H9 (cell line): ENCODE measurements at regions not wholly inside any gene's neighbourhood (a gene's known extent, or its start where the extent isn't known, plus 50 kb on each side); places are given as distances from the start of the nearest gene placed in this dataset.

Experiments
- DNase-seq: peaks from one replicate; pipeline ENCODE4 v3.0.0-alpha.2; 2017
- H2AFZ ChIP-seq: one replicate; pipeline ENCODE4 v1.6.1; 2013; ENCODE audit warnings: mild to moderate bottlenecking, low read length, control low read depth, moderate library complexity
- H2AK5ac ChIP-seq: 2 replicates; pipeline ENCODE4 v1.6.1; 2013; ENCODE audit warnings: low read length, control low read depth, mixed read lengths; ENCODE audit not compliant: insufficient read length
- H2BK120ac ChIP-seq: one replicate; pipeline ENCODE4 v1.6.1; 2013; ENCODE audit warnings: low read depth, mild to moderate bottlenecking, low read length, control low read depth, inconsistent platforms; ENCODE audit not compliant: poor library complexity, severe bottlenecking
- H2BK12ac ChIP-seq: 2 replicates; pipeline ENCODE4 v1.6.1; 2013; ENCODE audit warnings: low read length, control low read depth, mixed read lengths, low read depth; ENCODE audit not compliant: insufficient read length
- H2BK15ac ChIP-seq: 2 replicates; pipeline ENCODE4 v1.6.1; 2013; ENCODE audit warnings: low read depth, low read length, control low read depth
- H2BK20ac ChIP-seq: one replicate; pipeline ENCODE4 v1.6.1; 2013; ENCODE audit warnings: low read depth, mild to moderate bottlenecking, low read length, control low read depth, inconsistent platforms; ENCODE audit not compliant: poor library complexity, severe bottlenecking
- H2BK5ac ChIP-seq: 2 replicates; pipeline ENCODE4 v1.6.1; 2013; ENCODE audit warnings: low read length, control low read depth, mixed read lengths; ENCODE audit not compliant: insufficient read length
- H3K14ac ChIP-seq: 2 replicates; pipeline ENCODE4 v1.6.1; 2013; ENCODE audit warnings: low read length, control low read depth; ENCODE audit not compliant: insufficient read depth
- H3K18ac ChIP-seq: 2 replicates; pipeline ENCODE4 v1.6.1; 2013; ENCODE audit warnings: low read depth, mild to moderate bottlenecking, mixed read lengths, low read length, control low read depth; ENCODE audit not compliant: insufficient read length
- H3K23ac ChIP-seq: 2 replicates; pipeline ENCODE4 v1.6.1; 2013; ENCODE audit warnings: low read length, control low read depth, mixed read lengths, low read depth; ENCODE audit not compliant: insufficient read length
- H3K23me2 ChIP-seq: 2 replicates; pipeline ENCODE4 v1.6.1; 2013; ENCODE audit warnings: low read depth, mild to moderate bottlenecking, mixed read lengths, low read length, control low read depth; ENCODE audit not compliant: insufficient read length, poor library complexity, severe bottlenecking
- H3K27ac ChIP-seq: 2 replicates; pipeline ENCODE4 v1.5.1; 2013; ENCODE audit warnings: low read length, control low read depth, mixed read lengths, low read depth; ENCODE audit not compliant: insufficient read length
- H3K27me3 ChIP-seq: 2 replicates; pipeline ENCODE4 v1.6.1; 2013; ENCODE audit warnings: low read length, control low read depth, inconsistent platforms; ENCODE audit not compliant: insufficient read depth
- H3K4ac ChIP-seq: 2 replicates; pipeline ENCODE4 v1.6.1; 2013; ENCODE audit warnings: low read depth, mild to moderate bottlenecking, control low read depth, inconsistent platforms, low read length, moderate library complexity
- H3K4me1 ChIP-seq: 2 replicates; pipeline ENCODE4 v1.6.1; 2013; ENCODE audit warnings: low read length, control low read depth, inconsistent platforms; ENCODE audit not compliant: insufficient read depth
- H3K4me2 ChIP-seq: 2 replicates; pipeline ENCODE4 v1.6.1; 2013; ENCODE audit warnings: low read length, control low read depth, mixed read lengths; ENCODE audit not compliant: insufficient read length, insufficient read depth
- H3K56ac ChIP-seq: 2 replicates; pipeline ENCODE4 v1.6.1; 2013; ENCODE audit warnings: low read depth, mild to moderate bottlenecking, mixed read lengths, low read length, control low read depth; ENCODE audit not compliant: insufficient read length
- H3K79me1 ChIP-seq: 2 replicates; pipeline ENCODE4 v1.6.1; 2013; ENCODE audit warnings: low read depth, mild to moderate bottlenecking, moderate library complexity, low read length, control low read depth, inconsistent platforms; ENCODE audit not compliant: insufficient read depth, poor library complexity, severe bottlenecking
- H3K79me2 ChIP-seq: 2 replicates; pipeline ENCODE4 v1.6.1; 2013; ENCODE audit warnings: low read length, control low read depth, inconsistent platforms; ENCODE audit not compliant: insufficient read depth
- H3K9ac ChIP-seq: 2 replicates; pipeline ENCODE4 v1.6.1; 2013; ENCODE audit warnings: low read length, control low read depth, mixed read lengths; ENCODE audit not compliant: insufficient read length; ENCODE audit errors: extremely low read depth
- H3K9me3 ChIP-seq: one replicate; pipeline ENCODE4 v1.6.1; 2013; ENCODE audit warnings: low read depth, low read length, inconsistent platforms; ENCODE audit not compliant: control insufficient read depth
- H3T11ph ChIP-seq: one replicate; pipeline ENCODE4 v1.6.1; 2013; ENCODE audit warnings: mild to moderate bottlenecking, low read length, control low read depth, inconsistent platforms
- H4K20me1 ChIP-seq: one replicate; pipeline ENCODE4 v1.6.1; 2013; ENCODE audit not compliant: control insufficient read depth, insufficient read length, insufficient read depth
- H4K5ac ChIP-seq: 2 replicates; pipeline ENCODE4 v1.6.1; 2013; ENCODE audit warnings: low read depth, mild to moderate bottlenecking, mixed read lengths, low read length, control low read depth; ENCODE audit not compliant: insufficient read length
- H4K8ac ChIP-seq: replicated peaks from 2 replicates; pipeline ENCODE4 v1.6.1; 2013; ENCODE audit warnings: low read length, control low read depth, mixed read lengths, low read depth; ENCODE audit not compliant: insufficient read length
- H4K91ac ChIP-seq: 2 replicates; pipeline ENCODE4 v1.6.1; 2013; ENCODE audit warnings: low read depth, mild to moderate bottlenecking, moderate library complexity, mixed read lengths, low read length, control low read depth; ENCODE audit not compliant: insufficient read length
- H3K27ac Mint-ChIP-seq, 3 experiments: 2 replicates in 2 of 3; 3 replicates in 1 of 3; pipeline ENCODE4 v1.8.0; 2020 to 2021; ENCODE audit warnings: mixed read lengths in 3 of 3, mild to moderate bottlenecking in 1 of 3, moderate library complexity in 1 of 3
- H3K27me3 Mint-ChIP-seq: 2 replicates; pipeline ENCODE4 v1.8.0; 2021; ENCODE audit warnings: low read depth, mild to moderate bottlenecking, moderate library complexity, mixed read lengths
- H3K36me3 Mint-ChIP-seq, 3 experiments: 2 replicates in 2 of 3; 3 replicates in 1 of 3; pipeline ENCODE4 v1.8.0; 2020 to 2021; ENCODE audit warnings: low read depth in 3 of 3, mixed read lengths in 3 of 3; ENCODE audit not compliant: insufficient read depth in 1 of 3
- H3K4me1 Mint-ChIP-seq, 2 experiments: 2 replicates each; pipeline ENCODE4 v1.8.0; 2020; ENCODE audit warnings: mixed read lengths in 2 of 2
- H3K4me3 Mint-ChIP-seq, 2 experiments: 2 replicates in 1 of 2; 3 replicates in 1 of 2; pipeline ENCODE4 v1.8.0; 2020 to 2021; ENCODE audit warnings: mild to moderate bottlenecking in 2 of 2, mixed read lengths in 2 of 2, moderate library complexity in 1 of 2
- H3K9me3 Mint-ChIP-seq, 2 experiments: 2 replicates in 1 of 2; 3 replicates in 1 of 2; pipeline ENCODE4 v1.8.0; 2020; ENCODE audit warnings: mild to moderate bottlenecking in 2 of 2, mixed read lengths in 2 of 2, moderate library complexity in 1 of 2
- WGBS: extraction: QIAGEN DNeasy Blood & Tissue Kit; methylation state at CpG from one replicate; pipeline ENCODE4 v1.1.7; 2013; ENCODE audit warnings: missing lambda C conversion rate, low lambda C conversion rate, mixed read lengths; ENCODE audit not compliant: insufficient read length; ENCODE audit errors: extremely low coverage; 5-methylcytosine and 5-hydroxymethylcytosine counted together
- TF ChIP-seq, protein P1 (sequence below): fragments of 200-600 bp; sonication (generic); conservative IDR thresholded peaks from 3 replicates; pipeline ENCODE4 v1.8.0; 2021; ENCODE audit warnings: antibody characterized with exemption, mild to moderate bottlenecking

GRCh38 chr6:20341096-20341495, 60.6 kb upstream of the E2F3 start:
- no peak overlapping the region for H2AK5ac ChIP-seq
- H3K27ac Mint-ChIP-seq = no peak overlapping the region
- no peak overlapping the region for H3K4me2 ChIP-seq
- H3K4ac ChIP-seq = no peak overlapping the region
- no peaks in the 10 kb centered on the region for H4K20me1 ChIP-seq
- H3K27me3 Mint-ChIP-seq = peaks cover 5% of the 10 kb centered on the region
- no peak overlapping the region for H4K5ac ChIP-seq
- H3K18ac ChIP-seq = no peak overlapping the region
- no peak overlapping the region for H3K14ac ChIP-seq
- H3K4me1 Mint-ChIP-seq = no peaks in the 10 kb centered on the region
- H3K9me3 Mint-ChIP-seq = peaks cover 0 to 2% of the 10 kb centered on the region in 2 experiments; a peak in 1 of 5 replicates
- no peak for DNase-seq
- no peaks in the 10 kb centered on the region for H3K9me3 ChIP-seq
- no peaks in the 10 kb centered on the region for H3K27me3 ChIP-seq
- H3K4me3 Mint-ChIP-seq = no peak overlapping the region
- H3K4me1 ChIP-seq = no peaks in the 10 kb centered on the region
- H2BK120ac ChIP-seq = no peak overlapping the region
- no peak overlapping the region for H2BK20ac ChIP-seq
- H3K56ac ChIP-seq = no peak overlapping the region
- no peaks in the 10 kb centered on the region for H3K23me2 ChIP-seq
- no peak overlapping the region for H4K8ac ChIP-seq
- no peak overlapping the region for H2BK12ac ChIP-seq
- H4K91ac ChIP-seq = no peak overlapping the region
- H2BK15ac ChIP-seq = no peak overlapping the region
- H3K79me2 ChIP-seq = no peaks in the 10 kb centered on the region
- no peaks in the 10 kb centered on the region; a peak in 1 of 7 replicates for H3K36me3 Mint-ChIP-seq
- no peak overlapping the region for H3K23ac ChIP-seq
- H2AFZ ChIP-seq = no peak overlapping the region
- H2BK5ac ChIP-seq = no peak overlapping the region
- no peak overlapping the region for H3T11ph ChIP-seq
- no CpG with 5 or more reads among the region's 2 CpGs for WGBS
- H3K79me1 ChIP-seq = no peaks in the 10 kb centered on the region
- H3K9ac ChIP-seq = no peak overlapping the region
- TF ChIP-seq, protein P1, sequence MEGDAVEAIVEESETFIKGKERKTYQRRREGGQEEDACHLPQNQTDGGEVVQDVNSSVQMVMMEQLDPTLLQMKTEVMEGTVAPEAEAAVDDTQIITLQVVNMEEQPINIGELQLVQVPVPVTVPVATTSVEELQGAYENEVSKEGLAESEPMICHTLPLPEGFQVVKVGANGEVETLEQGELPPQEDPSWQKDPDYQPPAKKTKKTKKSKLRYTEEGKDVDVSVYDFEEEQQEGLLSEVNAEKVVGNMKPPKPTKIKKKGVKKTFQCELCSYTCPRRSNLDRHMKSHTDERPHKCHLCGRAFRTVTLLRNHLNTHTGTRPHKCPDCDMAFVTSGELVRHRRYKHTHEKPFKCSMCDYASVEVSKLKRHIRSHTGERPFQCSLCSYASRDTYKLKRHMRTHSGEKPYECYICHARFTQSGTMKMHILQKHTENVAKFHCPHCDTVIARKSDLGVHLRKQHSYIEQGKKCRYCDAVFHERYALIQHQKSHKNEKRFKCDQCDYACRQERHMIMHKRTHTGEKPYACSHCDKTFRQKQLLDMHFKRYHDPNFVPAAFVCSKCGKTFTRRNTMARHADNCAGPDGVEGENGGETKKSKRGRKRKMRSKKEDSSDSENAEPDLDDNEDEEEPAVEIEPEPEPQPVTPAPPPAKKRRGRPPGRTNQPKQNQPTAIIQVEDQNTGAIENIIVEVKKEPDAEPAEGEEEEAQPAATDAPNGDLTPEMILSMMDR = no peak
- H3K27ac ChIP-seq = no peak overlapping the region
